ENCODE measurements at regions not wholly inside any gene's neighbourhood (a gene's known extent, or its start where the extent isn't known, plus 50 kb on each side); places are given as distances from the start of the nearest gene placed in this dataset.

GRCh38 chr10:33807531-33808359, 473.3 kb upstream of the NRP1 start:
- DNase-seq: no peak

DNA sequence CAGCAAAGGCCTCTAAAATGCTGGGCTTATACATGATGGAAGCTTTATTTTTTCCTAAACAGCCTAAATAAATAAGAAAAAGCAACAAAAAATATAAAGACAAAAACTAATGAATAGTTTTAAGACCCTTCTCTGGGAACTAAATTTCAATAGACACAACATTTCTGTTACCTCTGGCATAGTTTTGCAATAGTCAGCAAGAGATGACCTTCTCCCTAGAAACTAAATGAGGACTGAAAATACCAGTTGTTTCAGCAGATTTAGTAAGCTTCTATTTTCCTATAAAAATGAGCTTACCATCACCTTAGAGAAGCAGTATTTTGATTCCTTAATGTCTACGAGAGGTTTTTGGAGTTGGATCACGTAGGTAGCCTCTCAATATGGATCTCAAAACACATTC, 471.4 kb upstream of the NRP1 start:
- no peak for DNase-seq

GRCh38 chr10:33804584-33804983, 470.1 kb upstream of the NRP1 start:
- DNase-seq: no peak

- DNase-seq: no peak
Measured at GRCh38 chr10:33803248-33803647, 468.8 kb upstream of the NRP1 start.

GRCh38 chr10:33802566-33802965, 468.1 kb upstream of the NRP1 start:
- DNase-seq: no peak

DNA sequence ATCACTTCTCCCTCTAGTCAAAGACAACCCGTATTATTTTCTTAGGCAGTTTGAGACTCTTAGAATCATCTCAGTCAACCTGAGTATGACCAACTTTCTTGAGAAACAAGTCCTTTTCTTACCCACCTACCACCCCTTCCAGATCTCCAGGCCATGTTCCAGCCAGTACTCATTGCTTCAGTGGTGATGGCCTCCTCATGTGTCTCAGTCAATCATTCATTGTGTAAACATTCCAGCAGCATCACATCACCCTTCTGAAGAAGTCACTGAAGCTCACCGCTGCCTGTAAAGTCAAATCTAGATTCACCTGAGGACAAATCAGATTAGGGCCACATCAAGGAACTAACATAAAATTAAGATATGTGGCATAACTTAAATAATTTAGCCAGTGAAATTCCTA, 467.2 kb upstream of the NRP1 start:
- DNase-seq: no peak

DNA sequence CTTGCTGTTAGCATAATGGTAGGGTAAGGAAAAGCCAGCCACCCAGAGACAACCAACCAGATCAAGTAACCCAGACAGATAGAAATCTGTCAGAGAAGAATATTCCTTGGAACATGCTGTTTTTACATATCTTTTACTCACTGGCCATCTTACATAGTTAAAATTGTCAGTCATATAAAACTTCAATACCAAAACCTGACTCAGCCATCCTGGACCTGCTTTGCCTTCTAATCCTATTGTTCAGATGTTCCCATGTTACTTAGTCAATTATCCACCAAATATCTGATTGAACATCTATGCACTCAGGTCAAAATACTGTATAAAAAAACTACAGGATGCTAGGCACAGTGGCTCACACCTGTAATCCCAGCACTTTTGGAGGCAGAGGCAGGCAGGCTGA, 466.5 kb upstream of the NRP1 start:
- no peak for DNase-seq

GRCh38 chr10:33800545-33800944, 466.1 kb upstream of the NRP1 start:
- DNase-seq: no peak

GRCh38 chr10:33799944-33800323, 465.5 kb upstream of the NRP1 start:
- no peak for DNase-seq

GRCh38 chr10:33799281-33799943, 464.9 kb upstream of the NRP1 start:
- no peak for DNase-seq

GRCh38 chr10:33798754-33799153, 464.3 kb upstream of the NRP1 start:
- DNase-seq: no peak

DNA sequence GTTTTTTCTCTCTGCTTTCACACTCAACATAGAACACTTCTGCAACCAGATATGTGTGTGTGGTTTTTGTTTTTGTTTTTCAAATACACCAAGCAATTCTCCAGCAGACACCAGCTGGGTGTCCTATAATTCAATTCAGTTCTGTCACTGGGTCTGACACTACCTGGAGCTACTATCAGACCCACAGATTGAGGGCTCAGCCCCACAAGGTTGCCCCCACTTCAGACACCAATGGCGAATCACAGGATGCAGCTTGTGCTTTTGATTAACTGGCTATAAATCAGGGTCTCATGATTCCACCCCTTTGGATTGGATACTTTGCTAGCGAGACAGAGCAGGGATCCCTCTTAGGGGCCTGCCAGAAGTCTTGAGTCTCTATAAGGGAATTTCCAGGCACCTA, 462.2 kb upstream of the NRP1 start:
- DNase-seq: no peak

- no peak for DNase-seq
Measured at GRCh38 chr10:33795529-33795928, 461.1 kb upstream of the NRP1 start.

DNA sequence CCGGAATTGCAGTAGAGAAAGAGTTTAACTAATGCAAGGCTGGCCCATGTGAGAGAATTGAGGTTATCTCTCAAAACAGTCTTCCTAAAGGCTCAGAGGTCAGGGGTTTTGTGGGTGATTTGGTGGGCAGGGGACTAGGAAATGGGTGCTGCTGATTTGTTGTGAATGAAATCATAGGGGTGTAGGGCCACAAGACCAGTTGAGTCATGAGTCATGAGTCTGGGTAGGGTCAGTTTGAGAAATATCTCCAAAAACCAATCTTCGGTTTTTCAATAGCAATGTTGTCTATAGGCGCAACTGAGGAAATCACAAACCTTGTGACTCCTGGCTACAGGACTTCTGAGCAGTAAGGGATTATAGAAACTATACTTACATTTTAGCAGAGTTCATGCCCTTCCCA, 460.0 kb upstream of the NRP1 start:
- no peak for DNase-seq

- DNase-seq: no peak
Measured at GRCh38 chr10:33793793-33794192, 459.3 kb upstream of the NRP1 start.

GRCh38 chr10:33791272-33791660, 456.8 kb upstream of the NRP1 start:
- DNase-seq: no peak

- DNase-seq: no peak
Measured at GRCh38 chr10:33790521-33791271, 456.2 kb upstream of the NRP1 start.

- no peak for DNase-seq
Measured at GRCh38 chr10:33783557-33783956, 449.1 kb upstream of the NRP1 start.

- DNase-seq: no peak
Measured at GRCh38 chr10:33783078-33783477, 448.6 kb upstream of the NRP1 start.

- DNase-seq: no peak
Measured at GRCh38 chr10:33781606-33782395, 447.3 kb upstream of the NRP1 start.

DNA sequence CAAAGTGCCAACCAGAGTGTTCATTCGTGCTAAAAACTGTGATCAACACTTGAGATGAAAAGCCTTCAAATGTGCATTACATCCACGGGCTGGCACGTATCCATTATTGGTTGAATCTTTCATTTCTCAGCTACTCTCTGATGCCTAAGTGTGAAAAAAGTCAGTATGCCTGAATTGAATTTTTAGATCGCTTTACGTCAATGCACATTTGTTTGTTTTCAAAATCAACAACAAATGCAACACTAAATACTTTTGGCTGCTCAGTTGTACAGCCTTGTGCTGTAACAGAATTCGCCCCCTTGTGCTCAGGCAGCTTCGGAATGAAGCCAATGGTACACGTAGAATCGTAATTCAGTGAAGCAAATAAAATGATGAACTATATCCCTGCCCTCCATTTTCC, 446.5 kb upstream of the NRP1 start:
- no peak for DNase-seq

DNA sequence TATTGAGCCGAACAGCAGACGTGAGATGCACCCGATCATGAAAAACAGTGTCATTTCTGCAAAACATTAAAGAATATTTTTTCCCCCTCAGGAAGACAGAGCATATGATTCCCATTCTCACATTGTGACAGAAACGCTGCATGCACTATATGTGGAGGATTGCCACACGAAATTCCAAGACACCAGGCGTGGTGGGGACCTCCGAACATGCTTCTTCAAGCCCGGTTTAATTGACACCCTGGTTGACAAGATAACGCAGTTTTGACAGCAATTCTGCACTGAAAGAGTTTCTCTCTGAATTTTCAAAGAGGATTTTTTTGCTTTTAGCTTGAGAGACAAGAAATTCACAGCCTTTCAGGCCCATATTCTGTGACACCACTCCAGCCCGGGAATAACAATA, 442.8 kb upstream of the NRP1 start:
- DNase-seq: no peak

GRCh38 chr10:33776419-33777070, 442.1 kb upstream of the NRP1 start:
- DNase-seq: no peak

Measured in stimulated activated CD4-positive, alpha-beta T cell treated with anti-CD3 and anti-CD28 coated beads, Interleukin-12 subunit alpha, Interleukin-12 subunit beta, amount 100 ng/mL, for 4 hours (primary cell).